HG03565 (cell line): ENCODE measurements at regions not wholly inside any gene's neighbourhood (a gene's known extent, or its start where the extent isn't known, plus 50 kb on each side); places are given as distances from the start of the nearest gene placed in this dataset.

Experiments
- ATAC-seq: cut with Tn5 transposase; IDR thresholded peaks from one replicate; pipeline ENCODE4 v1.9.1; 2021; ENCODE audit warnings: mild to moderate bottlenecking, moderate library complexity; ENCODE audit not compliant: unreplicated experiment

GRCh38 chr5:8136271-8136670 lies 267.3 kb downstream of the MTRR start:
- ATAC-seq = no peak

DNA sequence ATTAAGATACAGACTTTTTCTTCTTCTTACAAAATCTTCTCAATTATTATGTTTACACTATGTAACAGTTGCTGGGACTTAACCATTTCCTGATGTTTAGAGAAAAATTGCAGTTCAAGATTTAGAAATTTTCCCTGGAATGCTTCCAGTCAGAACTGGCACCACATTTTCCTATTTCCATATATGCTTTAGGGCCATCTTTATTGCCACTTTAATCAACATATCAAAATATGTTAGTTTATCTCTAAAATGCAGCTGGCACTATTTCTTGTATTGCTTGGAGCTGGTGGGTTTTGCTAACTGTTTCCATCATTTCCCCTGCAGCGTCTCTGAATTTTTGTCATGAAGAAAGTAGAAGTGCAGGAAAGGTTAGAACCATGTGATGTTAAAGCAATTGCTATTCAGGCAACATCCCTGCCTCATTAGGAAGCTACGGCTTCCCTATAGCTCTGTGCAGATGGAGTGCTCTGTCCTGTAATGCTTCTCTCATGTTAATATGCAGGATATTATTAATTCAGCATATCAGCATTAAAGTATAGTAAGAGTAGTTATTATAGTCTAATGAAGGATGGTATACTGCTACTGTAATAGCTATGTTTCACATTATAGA lies 269.1 kb downstream of the MTRR start:
- ATAC-seq = no peak

DNA sequence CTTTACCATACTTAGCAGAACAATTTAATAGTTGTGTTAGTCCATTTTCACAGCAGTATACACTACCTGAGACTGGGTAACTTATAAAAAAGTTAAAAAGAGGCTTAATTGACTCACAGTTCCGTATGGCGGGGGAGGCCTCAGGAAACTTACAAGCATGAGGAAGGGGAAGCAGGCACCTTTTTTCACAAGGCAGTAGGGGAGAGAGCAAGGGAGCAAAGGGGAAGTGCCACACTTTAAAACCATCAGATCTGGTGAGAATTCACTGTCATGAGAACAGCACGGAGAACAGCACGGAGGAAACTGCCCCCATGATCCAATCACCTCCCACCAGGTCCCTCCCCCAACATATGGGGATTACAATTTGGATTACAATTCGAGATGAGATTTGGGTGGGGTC lies 269.9 kb downstream of the MTRR start:
- no peak for ATAC-seq

GRCh38 chr5:8150791-8151190 lies 281.8 kb downstream of the MTRR start:
- ATAC-seq = no peak

GRCh38 chr5:8156706-8157105 lies 287.8 kb downstream of the MTRR start:
- ATAC-seq = no peak

DNA sequence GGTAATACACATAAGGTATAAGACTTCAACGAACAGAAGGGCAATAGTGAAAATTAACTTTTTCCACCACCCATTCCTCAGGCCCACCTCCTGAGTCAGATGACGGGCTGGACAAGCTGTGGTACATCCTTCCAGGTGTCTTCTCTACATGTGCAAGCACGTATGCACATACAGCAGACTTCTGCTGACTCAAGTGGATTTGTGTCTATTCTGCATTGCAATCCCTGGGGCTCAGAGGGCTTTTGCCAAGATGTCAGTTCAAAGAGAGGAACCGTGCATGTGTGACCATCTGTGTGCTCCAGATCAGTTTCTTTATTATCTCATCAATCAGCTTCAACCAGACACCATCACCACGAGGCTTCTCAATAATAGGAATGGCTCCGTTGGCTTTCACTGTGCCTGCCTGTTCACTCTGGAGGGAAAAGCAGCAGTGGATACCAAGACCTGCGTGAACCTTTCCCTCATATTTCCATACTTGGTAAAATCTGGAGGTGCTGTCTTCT lies 288.4 kb downstream of the MTRR start:
- ATAC-seq = no peak

DNA sequence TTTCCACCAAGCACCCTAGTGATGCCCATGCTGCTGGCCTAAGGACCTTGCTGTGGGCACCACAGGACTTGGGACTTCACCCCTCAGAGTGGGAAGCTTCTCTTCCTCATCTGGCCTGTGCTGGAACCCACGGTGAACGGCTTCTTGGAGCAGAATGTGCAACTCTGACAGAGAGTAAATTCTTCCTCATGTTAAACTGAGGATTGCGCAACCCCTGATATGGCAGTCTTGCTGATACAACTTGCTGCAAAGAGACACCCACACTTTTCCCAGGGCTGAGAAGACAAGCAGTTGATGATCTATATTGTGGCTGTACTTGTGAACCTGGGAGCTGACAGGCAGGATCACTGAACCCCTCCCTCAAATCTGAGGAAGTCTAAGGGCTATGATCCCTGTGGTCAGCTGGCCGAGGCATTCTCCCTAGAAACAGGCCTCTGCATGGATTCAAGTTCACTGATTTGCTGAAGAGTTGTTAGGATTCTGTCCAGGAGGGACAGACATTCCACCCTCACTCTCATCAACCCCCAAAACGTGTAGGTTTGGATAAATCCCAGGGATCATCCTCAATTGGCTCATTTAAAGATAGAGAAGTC lies 307.2 kb downstream of the MTRR start:
- ATAC-seq = no peak

- ATAC-seq = peak; percentile 87
Observed at GRCh38 chr5:8184455-8185063, 315.6 kb downstream of the MTRR start.

DNA sequence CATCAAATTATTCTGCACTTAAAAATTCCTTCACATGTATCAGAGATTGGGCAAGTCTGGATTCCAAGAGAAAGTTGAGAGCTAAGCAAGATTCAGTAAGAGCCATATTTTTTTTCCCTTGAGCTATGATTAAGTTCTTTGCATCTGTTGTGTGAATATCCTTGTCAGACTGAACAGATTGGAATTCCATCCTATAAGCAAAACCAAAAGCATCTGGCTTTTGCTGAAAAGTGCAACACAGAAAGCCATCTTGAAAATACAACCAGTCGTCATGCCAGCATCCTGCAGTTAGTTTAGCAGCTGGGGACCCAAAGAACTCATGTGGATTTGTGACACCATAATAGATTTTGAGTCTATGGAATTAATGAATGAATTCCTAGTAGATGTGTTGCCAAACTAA lies 316.9 kb downstream of the MTRR start:
- ATAC-seq = no peak

DNA sequence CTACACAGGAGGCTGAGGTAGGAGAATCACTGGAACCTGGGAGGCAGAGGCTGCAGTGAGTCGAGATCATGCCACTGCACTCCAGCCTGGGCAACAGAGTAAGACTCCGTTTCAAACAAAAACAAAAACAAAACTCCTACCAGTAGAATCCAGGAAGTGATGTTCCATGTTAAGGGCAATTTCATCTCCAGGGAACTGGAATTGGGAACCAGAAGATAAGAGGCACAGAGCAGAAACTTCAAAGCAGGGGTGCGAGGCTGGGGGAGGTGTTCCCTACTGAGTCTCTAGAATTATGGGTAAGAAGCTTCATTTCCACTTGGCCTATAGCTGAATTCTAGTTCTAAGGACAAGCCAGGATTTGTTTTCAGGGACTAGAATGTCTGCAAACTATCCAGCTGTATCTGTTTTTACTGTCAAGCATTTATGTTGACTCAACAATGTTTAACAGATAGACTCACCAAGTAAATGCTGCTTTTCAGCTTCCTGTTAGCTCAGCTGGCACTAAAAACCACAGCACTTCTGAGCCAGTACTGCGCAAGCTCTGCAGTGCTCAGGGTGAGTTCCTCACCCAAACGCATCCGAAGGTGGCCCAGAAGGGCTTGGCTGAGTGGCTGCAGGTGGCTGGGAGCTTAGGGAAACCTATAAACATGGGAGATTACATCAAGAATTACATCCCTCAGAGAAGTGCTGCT lies 320.1 kb downstream of the MTRR start:
- no peak for ATAC-seq

DNA sequence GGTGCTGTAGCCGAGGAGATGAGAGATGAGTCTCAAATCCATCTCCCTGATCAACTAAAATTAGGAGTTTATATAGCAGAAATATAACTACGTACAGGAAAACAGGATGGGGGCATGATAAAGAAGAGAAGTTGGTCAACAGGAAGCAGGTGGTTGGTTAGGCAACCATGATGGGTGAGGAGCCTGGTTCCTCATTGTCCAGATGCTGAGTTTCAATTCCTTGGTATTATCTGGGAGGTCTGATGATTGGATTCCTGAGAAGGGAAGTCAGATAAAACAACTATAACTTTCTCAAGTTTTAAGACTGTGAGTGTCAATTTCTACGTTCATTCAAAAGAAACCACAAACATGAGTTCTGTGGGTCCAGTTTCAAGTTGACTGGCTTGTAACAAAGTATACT lies 323.9 kb downstream of the MTRR start:
- no peak for ATAC-seq

DNA sequence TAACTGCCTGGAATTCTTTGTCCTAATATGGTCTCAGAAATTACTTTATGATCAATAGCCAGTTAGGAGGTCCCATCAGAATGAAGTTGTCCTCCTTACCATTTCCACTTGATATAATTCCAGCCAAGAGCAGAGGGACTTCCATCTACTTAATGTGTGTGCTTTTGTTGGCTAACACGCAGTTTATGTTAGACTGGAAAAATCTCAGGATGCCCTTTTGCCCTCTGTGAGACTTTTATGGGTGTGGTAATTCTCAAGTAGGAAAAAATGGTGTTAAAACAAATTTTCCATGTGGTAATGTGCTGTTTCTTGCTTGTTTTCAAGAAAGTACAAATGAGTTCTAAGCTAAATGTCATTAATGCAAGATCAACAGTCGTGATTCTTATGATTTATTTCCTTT lies 327.1 kb downstream of the MTRR start:
- ATAC-seq = no peak

DNA sequence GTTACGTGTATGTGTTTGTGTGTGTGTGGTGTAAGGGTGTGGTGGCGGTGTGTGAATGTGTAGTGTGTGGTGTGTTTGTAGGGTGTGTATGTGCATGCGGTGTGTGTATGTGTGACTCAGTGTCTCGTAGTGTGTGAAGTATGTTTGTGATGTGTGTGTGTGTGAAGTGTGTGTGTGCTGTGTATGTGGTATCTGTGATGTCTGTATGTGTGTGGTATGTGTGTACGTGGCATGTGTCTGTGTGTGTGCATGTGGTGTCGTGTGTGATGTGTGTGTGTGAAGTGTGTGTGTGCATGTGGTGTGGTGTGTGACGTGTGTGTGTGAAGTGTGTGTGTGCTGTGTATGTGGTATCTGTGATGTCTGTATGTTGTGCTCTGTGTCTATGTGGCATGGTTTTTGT lies 339.4 kb downstream of the MTRR start:
- ATAC-seq = no peak

- no peak for ATAC-seq
Observed at GRCh38 chr5:8209500-8209899, 340.6 kb downstream of the MTRR start.

DNA sequence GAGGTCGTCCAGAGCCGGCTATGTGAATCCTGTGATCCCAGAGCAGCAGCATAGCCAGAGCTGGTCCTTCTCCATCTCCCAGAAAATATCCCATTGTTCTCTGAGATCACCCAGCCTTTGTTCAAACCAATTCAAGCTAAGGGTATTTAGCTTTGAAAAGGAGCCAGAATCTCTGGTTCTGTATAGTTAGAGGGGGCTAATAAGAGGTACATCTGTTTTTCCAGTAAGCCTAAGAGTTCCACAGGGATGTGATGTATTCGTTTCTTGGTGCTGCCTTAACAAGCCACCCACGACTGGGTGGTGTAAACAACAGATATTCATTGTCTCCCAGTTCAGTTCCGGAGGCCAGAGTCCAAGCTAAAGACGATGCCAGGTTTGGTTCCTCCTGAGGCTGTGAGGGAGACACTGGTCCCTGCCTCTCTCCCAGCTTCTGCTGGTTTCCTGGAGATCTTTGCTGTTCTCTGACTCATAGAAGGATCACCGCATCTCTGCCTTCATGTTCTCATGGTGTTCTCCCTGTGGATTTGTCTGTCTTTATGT lies 344.8 kb downstream of the MTRR start:
- ATAC-seq = no peak

- no peak for ATAC-seq
Observed at GRCh38 chr5:8216921-8217320, 348.0 kb downstream of the MTRR start.

GRCh38 chr5:8226148-8226547 lies 357.2 kb downstream of the MTRR start:
- ATAC-seq = no peak

DNA sequence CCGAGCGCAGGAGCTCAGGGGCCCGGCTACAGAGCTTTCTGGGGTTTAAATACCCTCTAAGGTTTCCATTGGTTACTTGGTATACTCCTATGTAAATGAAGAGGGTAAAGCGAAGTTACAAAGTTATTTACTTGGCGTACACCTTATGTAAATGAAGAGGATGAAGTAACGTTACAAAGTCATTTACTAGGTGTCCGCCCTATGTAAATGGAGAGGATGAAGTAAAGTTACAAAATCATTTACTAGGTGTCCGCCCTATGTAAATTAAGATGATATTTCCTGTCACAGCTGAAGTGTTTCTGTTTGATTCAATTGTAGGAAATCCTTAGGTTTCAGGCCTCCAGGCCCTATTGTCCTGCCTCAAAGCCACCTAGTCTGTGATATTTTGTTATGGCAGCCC lies 358.2 kb downstream of the MTRR start:
- ATAC-seq = no peak

- no peak for ATAC-seq
Observed at GRCh38 chr5:8229551-8229950, 360.6 kb downstream of the MTRR start.

DNA sequence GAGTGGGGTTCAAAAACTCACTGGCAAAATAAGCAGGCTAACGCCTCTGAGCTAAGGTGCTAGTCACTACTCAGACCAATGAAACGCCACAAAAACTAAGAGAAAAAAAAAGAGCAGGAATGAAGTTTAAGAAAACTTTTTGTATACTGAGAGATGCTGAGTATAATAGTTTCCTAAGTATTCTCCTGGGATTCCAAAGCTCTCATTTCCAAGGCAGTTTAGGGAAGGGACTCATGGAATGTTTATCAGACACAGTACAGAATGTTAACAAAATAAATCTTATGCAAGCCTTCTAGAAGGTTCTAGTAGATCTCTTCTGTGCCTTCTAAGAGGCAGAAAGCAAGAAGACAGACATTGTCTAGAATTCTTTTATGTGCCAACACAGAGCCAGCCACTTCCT lies 361.9 kb downstream of the MTRR start:
- no peak for ATAC-seq

- no peak for ATAC-seq
Observed at GRCh38 chr5:8233479-8233878, 364.5 kb downstream of the MTRR start.
